HEK293 (cell line): ENCODE measurements at regions not wholly inside any gene's neighbourhood (a gene's known extent, or its start where the extent isn't known, plus 50 kb on each side); places are given as distances from the start of the nearest gene placed in this dataset.

ENCODE experiments used
- CTCF ChIP-seq: fragments of 450-650 bp; formaldehyde crosslinking; IDR thresholded peaks from 2 replicates; pipeline ENCODE4 v1.5.1; 2016; ENCODE audit warnings: missing biosample characterization, missing genetic modification characterization
- HIC1 ChIP-seq: fragments of 450-650 bp; formaldehyde crosslinking; IDR thresholded peaks from 2 replicates; pipeline ENCODE4 v1.5.1; 2016; ENCODE audit warnings: missing biosample characterization, missing genetic modification characterization
- PRDM4 ChIP-seq: fragments of 450-650 bp; formaldehyde crosslinking; IDR thresholded peaks from 2 replicates; pipeline ENCODE4 v1.5.1; 2017; ENCODE audit warnings: missing biosample characterization, missing genetic modification characterization
- REST ChIP-seq: fragments of 450-650 bp; formaldehyde crosslinking; IDR thresholded peaks from 2 replicates; pipeline ENCODE4 v1.5.1; 2016; ENCODE audit warnings: missing biosample characterization, missing genetic modification characterization
- SP2 ChIP-seq: fragments of 450-650 bp; formaldehyde crosslinking; IDR thresholded peaks from 2 replicates; pipeline ENCODE4 v1.5.1; 2016; ENCODE audit warnings: missing biosample characterization, missing genetic modification characterization
- WT1 ChIP-seq: fragments of 450-650 bp; formaldehyde crosslinking; IDR thresholded peaks from 2 replicates; pipeline ENCODE4 v1.5.1; 2016; ENCODE audit warnings: missing biosample characterization, missing genetic modification characterization
- ZBTB49 ChIP-seq: fragments of 450-650 bp; formaldehyde crosslinking; IDR thresholded peaks from 2 replicates; pipeline ENCODE4 v1.5.1; 2016; ENCODE audit warnings: missing biosample characterization, missing genetic modification characterization, low read depth
- ZNF133 ChIP-seq: fragments of 450-650 bp; formaldehyde crosslinking; IDR thresholded peaks from 2 replicates; pipeline ENCODE4 v1.5.1; 2016; ENCODE audit warnings: missing biosample characterization, missing genetic modification characterization
- ZNF18 ChIP-seq: fragments of 450-650 bp; formaldehyde crosslinking; IDR thresholded peaks from 2 replicates; pipeline ENCODE4 v1.5.1; 2016; ENCODE audit warnings: missing biosample characterization, missing genetic modification characterization
- ZNF274 ChIP-seq, 2 experiments: fragments of 200-500 bp in 1 of 2; fragments of 450-650 bp in 1 of 2; sonication (Bioruptor generic) in 1 of 2; formaldehyde crosslinking in 1 of 2; IDR thresholded peaks; 2 replicates each; pipeline versions ENCODE4 v1.5.1 to v1.6.1; 2014 to 2016; ENCODE audit warnings: borderline replicate concordance in 1 of 2, inconsistent platforms in 1 of 2, low read length in 1 of 2, missing biosample characterization in 1 of 2, missing genetic modification characterization in 1 of 2
- ZNF776 ChIP-seq: fragments of 450-650 bp; formaldehyde crosslinking; IDR thresholded peaks from 2 replicates; pipeline ENCODE4 v1.5.0; 2017; ENCODE audit warnings: missing biosample characterization, missing genetic modification characterization, borderline replicate concordance
- ZXDB ChIP-seq: fragments of 450-650 bp; formaldehyde crosslinking; IDR thresholded peaks from 2 replicates; pipeline ENCODE4 v1.5.1; 2016; ENCODE audit warnings: missing biosample characterization, missing genetic modification characterization

GRCh38 chr6:170037541-170038250 is 253.2 kb downstream of the DLL1 start:
- TF ChIP-seq ZNF776 (tag by site-specific recombination) (no peak), ZXDB (tag by site-specific recombination) (no peak), CTCF (tag by site-specific recombination) (no peak), SP2 (no peak), HIC1 (tag by site-specific recombination) (no peak), PRDM4 (tag by site-specific recombination) (no peak), REST (tag by site-specific recombination) (no peak), WT1 (tag by site-specific recombination) (no peak), ZNF18 (tag by site-specific recombination) (no peak), ZNF133 (no peak), ZBTB49 (no peak), ZNF274 (IDR thresholded peaks at IDR 0.05; ENCODE audit: low read length) (no peak), ZNF274 (tag by site-specific recombination; IDR thresholded peaks at IDR 0.05; ENCODE audit: borderline replicate concordance) (no peak)
